DMS79 treated with DMSO at 0.1 percent for 48 hours (cell line): ENCODE measurements at regions not wholly inside any gene's neighbourhood (a gene's known extent, or its start where the extent isn't known, plus 50 kb on each side); places are given as distances from the start of the nearest gene placed in this dataset.

Source experiments
- DNase-seq: peaks from one replicate; lab custom pipeline; 2025; lab: John Stamatoyannopoulos, UW

- no peak for DNase-seq
Measured at GRCh38 chr15:96524676-96525417, 194.3 kb downstream of the NR2F2 start.

GRCh38 chr15:96535148-96535547 is 204.6 kb downstream of the NR2F2 start:
- no peak for DNase-seq

- DNase-seq, result no peak
Measured at GRCh38 chr15:96538491-96538890, 208.0 kb downstream of the NR2F2 start.

- no peak for DNase-seq
Measured at GRCh38 chr15:96540283-96540682, 209.8 kb downstream of the NR2F2 start.

- DNase-seq, result no peak
Measured at GRCh38 chr15:96542130-96542770, 211.8 kb downstream of the NR2F2 start.

GRCh38 chr15:96544162-96544756 is 213.8 kb downstream of the NR2F2 start:
- no peak for DNase-seq

GRCh38 chr15:96549136-96549535 is 218.6 kb downstream of the NR2F2 start:
- no peak for DNase-seq

- no peak for DNase-seq
Measured at GRCh38 chr15:96551196-96551595, 220.7 kb downstream of the NR2F2 start.

- DNase-seq, result no peak
Measured at GRCh38 chr15:96551722-96552121, 221.2 kb downstream of the NR2F2 start.

GRCh38 chr15:96553006-96553405 is 222.5 kb downstream of the NR2F2 start:
- DNase-seq, result no peak

GRCh38 chr15:96553451-96553850 is 223.0 kb downstream of the NR2F2 start:
- no peak for DNase-seq

GRCh38 chr15:96553931-96554330 is 223.4 kb downstream of the NR2F2 start:
- no peak for DNase-seq

- DNase-seq, result no peak
Measured at GRCh38 chr15:96554541-96554940, 224.0 kb downstream of the NR2F2 start.

GRCh38 chr15:96559087-96559486 is 228.6 kb downstream of the NR2F2 start:
- DNase-seq, result no peak

- DNase-seq, result no peak
Measured at GRCh38 chr15:96559631-96560030, 229.1 kb downstream of the NR2F2 start.

GRCh38 chr15:96560246-96560895 is 229.9 kb downstream of the NR2F2 start:
- DNase-seq, result no peak

GRCh38 chr15:96561593-96561992 is 231.1 kb downstream of the NR2F2 start:
- DNase-seq, result no peak

- no peak for DNase-seq
Measured at GRCh38 chr15:96564546-96564945, 234.0 kb downstream of the NR2F2 start.

- no peak for DNase-seq
Measured at GRCh38 chr15:96565266-96565665, 234.8 kb downstream of the NR2F2 start.

GRCh38 chr15:96574782-96575181 is 244.3 kb downstream of the NR2F2 start:
- DNase-seq, result no peak

GRCh38 chr15:96576596-96576995 is 246.1 kb downstream of the NR2F2 start:
- DNase-seq, result no peak

- DNase-seq, result no peak
Measured at GRCh38 chr15:96578393-96578792, 247.9 kb downstream of the NR2F2 start.

GRCh38 chr15:96581371-96581770 is 250.9 kb downstream of the NR2F2 start:
- no peak for DNase-seq
